ENCODE measurements at regions not wholly inside any gene's neighbourhood (a gene's known extent, or its start where the extent isn't known, plus 50 kb on each side); places are given as distances from the start of the nearest gene placed in this dataset.

DNA sequence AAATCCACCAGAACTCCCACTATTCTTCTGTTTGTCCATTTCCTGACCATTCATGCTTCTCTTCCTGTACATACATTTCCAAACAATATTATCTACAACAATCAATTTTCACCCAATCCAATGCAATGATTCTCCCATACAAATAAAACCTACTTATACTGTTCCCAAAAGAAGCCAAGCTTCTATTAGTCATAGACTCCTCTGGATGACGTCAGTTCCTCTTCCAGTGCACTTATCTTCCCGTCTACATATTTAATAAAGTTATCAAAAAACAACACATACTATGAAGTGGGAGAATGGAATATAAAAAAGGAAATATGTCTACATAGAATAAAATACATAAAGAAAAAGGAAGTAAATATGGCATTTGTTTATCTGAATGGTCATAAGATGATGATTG, 165.4 kb downstream of the FOXG1 start:
- DNase-seq (ENCODE audit: low spot score), result no peak
- in situ Hi-C loops (cut with MboI; ENCODE audit: low pct_unique_long_range_greater_than_20kb, low sequenced_read_pairs, unreplicated experiment), result no loop called here
- TF ChIP-seq, protein P1, sequence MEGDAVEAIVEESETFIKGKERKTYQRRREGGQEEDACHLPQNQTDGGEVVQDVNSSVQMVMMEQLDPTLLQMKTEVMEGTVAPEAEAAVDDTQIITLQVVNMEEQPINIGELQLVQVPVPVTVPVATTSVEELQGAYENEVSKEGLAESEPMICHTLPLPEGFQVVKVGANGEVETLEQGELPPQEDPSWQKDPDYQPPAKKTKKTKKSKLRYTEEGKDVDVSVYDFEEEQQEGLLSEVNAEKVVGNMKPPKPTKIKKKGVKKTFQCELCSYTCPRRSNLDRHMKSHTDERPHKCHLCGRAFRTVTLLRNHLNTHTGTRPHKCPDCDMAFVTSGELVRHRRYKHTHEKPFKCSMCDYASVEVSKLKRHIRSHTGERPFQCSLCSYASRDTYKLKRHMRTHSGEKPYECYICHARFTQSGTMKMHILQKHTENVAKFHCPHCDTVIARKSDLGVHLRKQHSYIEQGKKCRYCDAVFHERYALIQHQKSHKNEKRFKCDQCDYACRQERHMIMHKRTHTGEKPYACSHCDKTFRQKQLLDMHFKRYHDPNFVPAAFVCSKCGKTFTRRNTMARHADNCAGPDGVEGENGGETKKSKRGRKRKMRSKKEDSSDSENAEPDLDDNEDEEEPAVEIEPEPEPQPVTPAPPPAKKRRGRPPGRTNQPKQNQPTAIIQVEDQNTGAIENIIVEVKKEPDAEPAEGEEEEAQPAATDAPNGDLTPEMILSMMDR (IDR thresholded peaks at IDR 0.05; ENCODE audit: extremely low read depth, insufficient read depth, missing control alignments), result no peak

DNA sequence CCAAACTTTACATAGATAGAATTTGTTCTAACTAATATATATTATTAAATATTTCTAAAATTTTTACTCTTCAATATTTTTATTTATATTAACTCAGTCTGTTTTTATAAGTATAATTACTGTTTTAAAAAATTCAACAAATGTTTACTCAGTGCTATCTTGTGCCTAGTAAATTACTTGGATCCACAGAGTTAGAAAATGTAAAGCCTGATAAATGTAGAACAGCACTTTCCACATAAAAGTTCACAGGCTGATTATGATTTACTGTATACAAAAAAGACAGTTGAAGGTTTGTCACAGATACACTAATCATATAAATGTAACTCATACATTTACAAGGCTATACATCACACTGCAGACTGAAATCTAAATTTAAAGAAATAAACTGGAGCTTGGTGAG, 170.0 kb downstream of the FOXG1 start:
- TF ChIP-seq, protein P1 (IDR thresholded peaks at IDR 0.05; ENCODE audit: extremely low read depth, insufficient read depth, missing control alignments), result no peak
- in situ Hi-C loops (cut with MboI; ENCODE audit: low pct_unique_long_range_greater_than_20kb, low sequenced_read_pairs, unreplicated experiment), result no loop called here
- no peak for DNase-seq (ENCODE audit: low spot score)

DNA sequence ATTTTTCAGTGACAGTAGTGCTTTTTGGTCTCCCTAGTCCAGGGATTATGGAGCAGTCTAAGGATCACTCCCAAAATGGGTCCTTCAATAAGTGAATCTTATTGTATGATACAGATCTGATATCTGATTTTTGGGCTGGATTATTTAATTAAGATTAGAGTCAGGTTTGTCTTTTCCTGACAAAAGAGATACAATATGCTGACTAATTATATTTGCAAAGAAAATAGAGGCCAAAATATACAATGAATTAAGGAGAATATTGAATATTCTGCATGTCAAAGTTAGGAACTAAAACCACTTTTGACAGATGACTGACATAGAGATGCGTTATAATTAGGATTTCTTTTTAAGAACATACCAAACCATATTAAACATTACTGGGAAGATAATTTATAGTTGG, 175.2 kb downstream of the FOXG1 start:
- in situ Hi-C loops (cut with MboI; ENCODE audit: low pct_unique_long_range_greater_than_20kb, low sequenced_read_pairs, unreplicated experiment), result no loop called here
- no peak for DNase-seq (ENCODE audit: low spot score)
- TF ChIP-seq, protein P1 (IDR thresholded peaks at IDR 0.05; ENCODE audit: extremely low read depth, insufficient read depth, missing control alignments), result no peak

DNA sequence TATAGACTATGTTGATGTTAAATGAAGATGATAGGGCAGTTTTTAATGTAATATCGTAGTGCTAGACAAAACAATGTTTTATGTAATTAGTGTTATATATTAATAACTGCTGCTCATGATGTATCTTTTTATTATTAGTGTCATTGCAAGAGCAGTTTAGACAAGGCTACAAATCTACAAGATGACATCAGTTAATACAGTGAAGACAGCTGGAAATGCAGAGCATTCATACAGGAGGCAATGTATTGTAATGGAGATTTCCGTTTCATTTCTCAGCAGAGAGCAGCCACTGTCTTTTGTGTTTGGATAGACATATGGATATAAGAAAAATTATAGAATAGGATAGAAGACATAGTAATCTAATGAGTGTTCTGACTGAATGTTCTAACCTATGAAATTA, 178.0 kb downstream of the FOXG1 start:
- TF ChIP-seq, protein P1 (IDR thresholded peaks at IDR 0.05; ENCODE audit: extremely low read depth, insufficient read depth, missing control alignments), result no peak
- in situ Hi-C loops (cut with MboI; ENCODE audit: low pct_unique_long_range_greater_than_20kb, low sequenced_read_pairs, unreplicated experiment), result no loop called here
- DNase-seq (ENCODE audit: low spot score), result no peak

DNA sequence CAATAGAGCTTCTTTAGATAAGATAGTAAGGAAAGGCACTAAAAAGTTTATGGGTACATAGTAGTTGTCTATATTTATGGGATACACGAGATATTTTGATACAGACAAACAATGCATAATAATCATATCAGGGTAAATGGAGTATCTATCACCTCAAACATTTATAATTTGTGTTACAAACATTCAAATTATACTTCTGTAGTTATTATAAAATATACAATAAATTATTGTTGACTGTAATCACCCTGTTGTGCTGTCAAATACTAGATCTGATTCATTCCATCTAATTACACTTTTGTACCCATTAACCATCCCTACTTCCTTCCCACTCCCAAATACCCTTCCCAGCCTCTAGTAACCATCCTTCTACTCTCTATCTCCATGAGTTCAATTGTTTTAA, 179.7 kb downstream of the FOXG1 start:
- in situ Hi-C loops (cut with MboI; ENCODE audit: low pct_unique_long_range_greater_than_20kb, low sequenced_read_pairs, unreplicated experiment), result no loop called here
- TF ChIP-seq, protein P1 (IDR thresholded peaks at IDR 0.05; ENCODE audit: extremely low read depth, insufficient read depth, missing control alignments), result no peak
- no peak for DNase-seq (ENCODE audit: low spot score)

DNA sequence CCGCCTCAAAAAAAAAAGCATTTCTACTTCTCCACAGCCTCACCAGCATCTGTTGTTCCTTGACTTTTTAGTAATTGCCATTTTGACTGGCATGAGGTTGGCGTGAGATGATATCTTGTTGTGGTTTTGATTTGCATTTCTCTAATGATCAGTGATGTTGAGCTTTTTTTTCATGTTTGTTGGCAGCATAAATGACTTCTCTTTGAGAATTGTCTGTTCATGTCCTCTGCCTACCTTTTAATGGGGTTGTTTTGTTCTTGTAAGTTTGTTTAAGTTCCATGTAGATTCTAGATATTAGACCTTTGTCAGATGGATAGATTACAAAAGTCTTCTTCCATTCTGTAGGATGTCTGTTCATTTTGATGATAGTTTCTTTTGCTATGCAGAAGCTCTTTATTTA, 182.9 kb downstream of the FOXG1 start:
- TF ChIP-seq, protein P1 (IDR thresholded peaks at IDR 0.05; ENCODE audit: extremely low read depth, insufficient read depth, missing control alignments), result no peak
- no peak for DNase-seq (ENCODE audit: low spot score)
- in situ Hi-C loops (cut with MboI; ENCODE audit: low pct_unique_long_range_greater_than_20kb, low sequenced_read_pairs, unreplicated experiment), result no loop called here

DNA sequence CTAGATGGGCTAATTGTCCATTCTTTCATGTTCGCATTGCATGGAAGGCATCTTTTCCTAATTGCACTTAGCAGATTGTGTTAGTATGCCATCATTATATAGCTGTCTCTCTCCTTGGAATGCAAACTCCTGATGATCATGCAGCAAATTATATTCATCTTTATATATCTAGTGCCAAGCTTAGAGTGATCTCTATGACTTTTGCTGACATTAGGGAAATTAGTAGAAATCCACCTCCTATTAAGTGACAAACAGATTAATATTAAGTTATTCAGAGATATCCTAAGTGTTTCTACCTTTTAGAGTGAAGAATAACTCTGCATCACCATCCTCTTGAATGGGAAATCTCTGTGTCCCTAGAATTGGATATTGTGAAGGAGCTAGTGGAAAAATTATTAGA, 185.6 kb downstream of the FOXG1 start:
- DNase-seq (ENCODE audit: low spot score), result no peak
- TF ChIP-seq, protein P1 (IDR thresholded peaks at IDR 0.05; ENCODE audit: extremely low read depth, insufficient read depth, missing control alignments), result no peak
- in situ Hi-C loops (cut with MboI; ENCODE audit: low pct_unique_long_range_greater_than_20kb, low sequenced_read_pairs, unreplicated experiment), result no loop called here

Data from GM13977 (cell line).